ENCODE measurements at regions not wholly inside any gene's neighbourhood (a gene's known extent, or its start where the extent isn't known, plus 50 kb on each side); places are given as distances from the start of the nearest gene placed in this dataset.

DNA sequence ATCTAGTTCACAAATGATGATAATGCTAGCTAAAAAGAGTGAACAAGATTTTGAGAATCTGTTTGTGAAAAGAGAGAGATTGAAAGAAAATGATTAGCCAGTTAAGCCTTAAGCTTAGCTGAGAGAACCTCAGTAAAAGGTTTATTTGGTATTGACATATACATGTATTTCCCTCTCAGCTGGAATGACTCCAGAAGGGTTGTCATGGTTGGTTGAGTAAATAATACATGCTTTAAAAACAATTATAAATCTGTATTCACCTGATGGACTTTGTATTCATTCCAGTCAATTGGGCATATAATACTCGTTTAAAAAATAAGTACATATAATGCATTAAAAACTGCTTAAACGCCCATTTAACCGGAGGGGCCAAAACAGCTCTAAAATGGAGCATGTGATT, 181.4 kb downstream of the GRB14 start:
- DNase-seq (ENCODE audit: low spot score): no peak

DNA sequence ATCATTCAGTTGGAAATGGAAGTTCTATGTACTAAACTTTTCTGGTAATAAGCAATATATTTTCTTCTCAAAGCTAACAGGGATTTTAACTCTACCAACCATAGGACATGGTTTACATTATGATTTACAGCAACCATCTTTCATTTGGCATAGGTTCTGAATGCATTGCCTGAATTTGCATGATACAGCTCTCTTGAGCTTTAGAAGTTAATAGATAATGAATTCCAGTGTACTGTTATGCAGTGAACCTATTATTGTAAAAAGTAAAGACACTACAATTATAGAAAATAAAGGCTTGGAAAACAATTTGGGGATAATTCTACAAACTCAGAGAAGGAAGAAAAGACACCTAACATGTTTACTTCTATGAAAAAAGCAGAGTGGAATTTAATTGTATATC, 182.0 kb downstream of the GRB14 start:
- no peak for DNase-seq (ENCODE audit: low spot score)

DNA sequence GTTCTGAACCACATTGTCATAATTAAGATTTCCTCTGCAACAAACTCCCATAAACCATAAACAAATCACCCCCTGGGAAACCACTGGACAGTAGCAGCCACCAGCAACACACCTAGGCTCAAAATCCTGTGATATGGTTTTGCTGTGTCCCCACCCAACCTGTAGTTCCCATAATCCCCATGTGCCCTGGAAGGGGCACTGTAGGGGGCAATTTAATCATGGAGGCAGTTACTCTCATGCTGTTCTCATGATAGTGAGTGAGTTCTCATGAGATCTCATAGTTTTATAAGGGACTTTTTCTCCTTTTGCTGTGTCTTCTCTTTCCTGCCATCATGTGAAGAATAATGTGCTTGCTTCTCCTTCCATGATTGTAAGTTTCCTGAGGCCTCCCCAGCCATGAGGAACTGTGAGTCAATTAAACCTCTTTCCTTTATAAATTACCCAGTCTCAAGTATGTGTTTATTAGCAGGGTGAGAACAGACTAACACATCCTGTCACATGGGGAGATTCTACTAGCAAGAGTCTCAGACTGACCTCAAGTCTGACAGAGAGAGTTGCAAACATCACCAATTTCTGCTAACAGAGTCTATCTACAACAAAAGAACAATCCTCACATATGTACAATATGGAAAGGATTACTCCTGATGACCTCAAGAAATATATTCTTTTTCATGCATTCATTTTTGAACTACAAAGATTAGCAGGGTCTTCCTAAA, 182.6 kb downstream of the GRB14 start:
- DNase-seq (ENCODE audit: low spot score): no peak

DNA sequence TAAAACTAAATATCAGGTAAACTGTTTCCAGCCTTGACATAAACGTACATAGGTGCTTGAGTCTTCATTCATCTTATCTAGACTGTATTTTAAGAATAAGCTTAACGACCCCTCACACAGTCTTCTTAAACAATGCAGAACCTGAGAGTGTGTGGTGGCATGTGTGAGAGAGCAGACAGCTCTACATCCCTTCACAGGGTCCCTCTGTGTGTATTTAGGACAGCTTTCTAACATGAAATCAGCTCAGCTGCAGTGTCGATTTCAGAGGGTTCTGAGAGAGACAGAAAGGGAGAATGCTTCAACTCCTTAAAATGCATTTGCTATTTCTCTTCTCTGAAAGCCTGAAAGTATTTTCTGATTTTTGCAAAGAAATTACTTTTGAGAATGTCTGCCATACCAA, 185.2 kb downstream of the GRB14 start:
- no peak for DNase-seq (ENCODE audit: low spot score)

DNA sequence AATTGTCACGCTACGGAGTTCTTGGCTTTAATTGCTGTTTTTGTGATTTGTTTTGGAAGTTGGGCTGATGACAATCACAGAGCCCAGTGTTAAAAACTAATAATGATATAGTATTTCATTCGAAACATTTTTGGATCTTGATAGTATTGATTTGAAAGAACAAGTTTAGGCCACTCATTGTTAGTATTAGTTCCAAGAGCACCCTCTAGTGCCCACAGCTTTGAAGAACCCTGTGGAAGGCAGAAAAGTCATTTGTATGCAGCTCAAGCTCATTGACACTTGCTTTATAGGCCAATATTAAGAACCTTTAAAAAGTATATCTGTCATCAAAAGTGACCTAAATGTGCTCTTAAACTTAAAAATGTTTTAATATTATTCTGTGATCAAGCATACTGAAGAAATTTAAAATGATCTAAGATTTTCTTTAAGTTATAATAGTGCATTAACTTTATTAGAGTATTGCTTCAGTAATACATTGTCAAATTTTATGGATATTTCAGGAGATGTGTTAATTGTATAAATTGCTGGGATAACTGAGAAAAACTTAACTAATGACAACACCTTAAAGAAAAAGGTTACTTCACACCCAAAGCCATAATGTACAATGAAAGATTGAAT, 191.0 kb downstream of the GRB14 start:
- peak; percentile 35 for DNase-seq (ENCODE audit: low spot score)

DNA sequence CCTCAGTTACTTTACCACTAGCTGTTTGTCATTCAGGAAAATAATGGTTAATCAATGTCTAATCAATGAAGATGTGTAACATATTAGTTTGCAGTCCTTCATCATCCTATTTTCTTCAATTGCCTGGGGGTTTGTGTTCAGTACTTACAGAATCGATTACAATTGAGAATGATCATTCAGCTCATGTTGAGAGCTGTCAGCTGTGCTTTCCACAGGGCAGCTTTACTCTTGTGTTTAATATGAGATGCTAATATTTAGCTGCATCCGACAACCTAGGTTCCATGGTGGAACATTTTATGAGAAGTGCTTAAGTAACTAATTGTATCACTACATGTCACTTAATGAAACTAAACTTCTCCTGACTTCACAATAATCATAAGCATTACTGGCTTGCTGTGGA, 191.9 kb downstream of the GRB14 start:
- DNase-seq (ENCODE audit: low spot score): no peak

DNA sequence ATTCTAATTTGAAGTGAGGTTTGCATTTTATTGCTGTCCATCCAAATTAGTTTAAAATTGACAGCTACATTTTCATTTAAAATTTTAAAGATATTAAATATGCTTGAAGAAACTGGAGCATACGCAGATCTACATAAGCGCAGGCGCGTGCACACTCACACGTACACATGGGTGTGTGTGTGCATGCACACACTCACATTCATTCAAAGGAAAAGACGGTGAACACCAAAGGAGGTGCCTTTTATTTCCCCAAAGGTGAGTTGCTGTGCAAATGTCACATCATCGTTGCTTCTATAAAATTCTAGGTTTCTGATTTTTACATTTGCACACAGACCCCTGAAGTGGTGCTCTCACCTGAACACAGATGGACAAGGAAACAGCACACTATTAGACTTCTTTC, 194.2 kb downstream of the GRB14 start:
- no peak for DNase-seq (ENCODE audit: low spot score)

DNA sequence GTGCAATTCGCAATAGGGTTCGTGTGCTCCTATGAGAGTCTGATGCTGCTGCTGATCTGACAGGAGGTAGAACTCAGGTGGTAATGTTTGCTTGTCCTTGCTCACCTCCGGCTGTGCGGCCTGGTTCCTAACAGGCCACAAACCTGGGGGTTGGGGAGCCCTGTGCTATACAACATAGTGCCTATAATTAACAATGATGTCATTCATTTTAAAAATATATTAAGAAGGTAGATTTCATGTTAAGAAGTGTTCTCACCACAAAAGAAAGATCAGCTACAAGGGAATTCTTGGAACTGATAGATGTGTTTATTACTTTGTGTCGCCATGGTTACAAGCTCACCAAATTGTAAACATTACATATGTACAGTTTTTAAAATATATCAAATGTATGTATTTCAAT, 200.5 kb downstream of the GRB14 start:
- no peak for DNase-seq (ENCODE audit: low spot score)

DNA sequence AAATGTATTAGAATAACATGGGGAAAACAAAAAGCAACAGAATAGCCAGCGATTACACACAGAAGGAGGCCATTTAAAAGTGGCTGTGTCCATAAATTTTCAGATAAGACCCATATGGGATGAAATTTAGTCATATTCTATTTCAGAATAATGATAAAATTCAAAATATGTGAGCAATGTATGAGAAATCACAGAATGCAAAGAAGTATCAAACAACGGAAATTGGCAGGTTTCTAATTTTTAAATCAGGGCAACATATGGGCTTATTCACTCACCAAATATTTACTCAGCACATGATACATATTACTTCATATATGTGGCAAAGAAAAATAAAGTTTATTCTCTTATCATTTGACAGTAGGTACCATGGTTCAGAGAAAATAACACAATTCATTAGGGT, 208.5 kb downstream of the GRB14 start:
- no peak for DNase-seq (ENCODE audit: low spot score)

DNA sequence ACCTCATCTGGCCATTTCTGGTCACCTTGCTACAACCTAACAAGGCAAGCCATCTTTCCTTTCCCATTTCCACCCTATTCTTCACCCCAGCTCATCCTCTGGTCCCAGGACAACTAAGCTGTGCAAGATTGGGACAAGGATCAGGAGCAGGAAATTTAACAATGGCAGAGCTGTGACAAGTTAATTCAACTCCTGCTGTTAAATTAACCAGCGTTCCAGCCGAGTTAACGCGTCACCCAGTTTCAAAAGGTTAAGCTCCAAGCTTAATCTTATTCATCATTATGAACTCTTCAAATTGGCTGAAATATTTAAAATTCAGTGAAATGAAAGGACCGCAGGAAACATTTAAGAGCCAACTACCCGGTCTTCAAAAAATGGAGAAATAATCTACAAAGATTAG, 231.9 kb downstream of the GRB14 start:
- DNase-seq (ENCODE audit: low spot score): no peak

DNA sequence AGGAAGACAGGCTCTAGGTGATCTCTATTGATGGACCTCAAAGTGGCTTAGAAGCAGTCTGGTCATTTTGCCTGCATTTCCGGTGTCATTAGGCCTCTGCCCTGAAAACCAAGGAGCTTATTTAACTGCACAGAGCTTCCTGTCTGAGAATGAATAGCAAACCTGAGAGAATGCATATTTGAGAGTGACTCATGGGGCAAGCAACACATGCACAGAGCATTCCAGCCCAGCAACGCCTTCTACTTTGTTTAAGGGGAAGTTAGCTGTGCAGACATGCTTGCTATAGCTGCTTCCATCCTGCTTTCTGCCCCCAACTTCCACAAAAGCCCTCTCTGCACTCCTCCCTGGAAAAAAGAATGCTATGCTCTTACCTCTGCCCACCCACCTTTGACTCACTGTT, 232.8 kb downstream of the GRB14 start:
- DNase-seq (ENCODE audit: low spot score): peak; percentile 50

DNA sequence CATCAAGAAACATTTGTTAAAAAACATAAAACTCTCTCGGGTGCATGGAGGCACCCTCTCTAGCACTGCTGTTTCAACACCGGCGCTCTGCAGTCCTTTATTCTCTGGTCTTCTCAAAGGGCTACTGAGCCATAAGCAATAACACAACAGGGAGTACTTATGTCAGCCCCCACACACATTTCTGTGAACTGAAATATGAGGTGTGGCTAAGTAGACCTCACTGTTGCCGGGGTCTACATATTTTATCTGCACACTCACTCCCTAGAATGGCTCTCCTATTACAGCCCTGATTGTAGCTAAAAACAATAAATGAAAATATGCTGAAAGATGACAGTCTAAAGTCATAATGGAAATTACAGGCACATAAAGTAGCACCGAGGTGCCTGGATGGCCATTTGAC, 235.1 kb downstream of the GRB14 start:
- DNase-seq (ENCODE audit: low spot score): no peak

DNA sequence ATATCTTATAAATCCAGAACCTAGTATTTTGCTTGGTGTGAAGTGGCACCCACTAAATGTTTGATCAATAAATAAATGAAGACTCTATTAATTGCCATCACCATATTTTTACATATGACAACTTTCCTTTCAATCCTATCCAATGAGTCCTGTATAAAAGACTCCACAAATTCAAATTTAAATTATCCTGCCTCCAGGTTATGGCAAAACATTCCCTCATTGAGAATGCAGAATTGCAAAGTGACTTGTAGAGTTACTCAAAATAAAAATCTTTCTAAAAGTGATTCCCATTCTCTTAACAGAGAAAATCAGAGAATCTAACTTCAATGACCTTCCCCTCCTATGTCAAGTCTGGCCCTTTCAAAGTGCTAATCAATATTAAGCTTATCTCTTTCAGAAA, 236.8 kb downstream of the GRB14 start:
- no peak for DNase-seq (ENCODE audit: low spot score)

DNA sequence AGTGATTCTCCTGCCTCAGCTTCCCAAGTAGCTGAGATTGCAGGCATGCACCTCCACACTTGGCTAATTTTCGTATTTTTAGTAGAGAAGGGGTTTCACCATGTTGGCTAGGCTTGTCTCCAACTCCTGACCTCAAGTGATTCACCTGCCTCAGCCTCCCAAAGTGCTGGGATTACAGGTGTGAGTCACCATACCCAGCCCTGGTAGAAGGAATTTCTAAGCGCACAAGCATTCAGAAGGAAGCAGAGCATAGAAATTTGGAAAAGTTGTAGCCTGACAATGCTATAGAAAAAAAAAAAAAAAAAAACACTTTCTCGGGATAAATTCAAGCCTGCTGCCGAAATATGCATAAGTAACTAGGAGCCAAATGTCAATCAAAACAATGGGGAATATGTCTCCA, 249.4 kb downstream of the GRB14 start:
- DNase-seq (ENCODE audit: low spot score): no peak

DNA sequence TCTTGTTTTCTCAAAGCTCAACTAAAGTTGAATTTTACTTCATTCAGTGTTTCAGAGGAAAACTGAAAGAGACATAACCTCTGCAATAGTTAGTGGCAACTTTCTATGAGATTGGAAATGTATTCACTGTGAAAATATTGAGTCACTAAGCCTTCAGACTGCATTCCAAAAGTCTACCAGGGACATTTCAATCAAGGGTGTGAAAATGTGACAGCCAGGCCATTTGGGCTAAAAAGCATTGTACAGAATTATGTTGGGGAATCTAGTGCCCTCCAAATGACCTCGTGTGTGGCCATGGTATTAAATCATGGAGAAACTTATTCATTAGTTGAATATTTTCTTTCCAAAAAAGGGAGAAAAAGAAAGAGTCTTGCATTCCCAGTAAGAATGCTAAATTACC, 251.9 kb downstream of the GRB14 start:
- DNase-seq (ENCODE audit: low spot score): no peak

DNA sequence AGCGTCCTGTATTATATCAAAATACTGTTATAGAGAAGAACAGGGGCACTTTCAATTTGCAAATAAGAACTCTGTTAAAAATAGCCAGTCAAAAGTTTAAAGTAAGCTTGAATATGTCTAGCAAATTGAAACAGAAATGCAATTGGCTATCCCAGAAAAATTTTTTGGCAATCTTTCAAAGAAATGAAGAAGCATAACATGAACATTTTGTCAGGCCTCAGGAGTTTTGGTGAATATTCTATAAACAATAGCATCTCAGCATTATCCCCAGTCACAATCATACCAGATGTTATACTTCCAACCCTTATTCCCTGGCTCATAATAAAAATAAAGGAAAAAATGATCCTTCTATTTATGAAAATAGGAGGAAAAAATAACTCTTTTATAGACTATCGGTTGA, 252.4 kb downstream of the GRB14 start:
- DNase-seq (ENCODE audit: low spot score): no peak

DNA sequence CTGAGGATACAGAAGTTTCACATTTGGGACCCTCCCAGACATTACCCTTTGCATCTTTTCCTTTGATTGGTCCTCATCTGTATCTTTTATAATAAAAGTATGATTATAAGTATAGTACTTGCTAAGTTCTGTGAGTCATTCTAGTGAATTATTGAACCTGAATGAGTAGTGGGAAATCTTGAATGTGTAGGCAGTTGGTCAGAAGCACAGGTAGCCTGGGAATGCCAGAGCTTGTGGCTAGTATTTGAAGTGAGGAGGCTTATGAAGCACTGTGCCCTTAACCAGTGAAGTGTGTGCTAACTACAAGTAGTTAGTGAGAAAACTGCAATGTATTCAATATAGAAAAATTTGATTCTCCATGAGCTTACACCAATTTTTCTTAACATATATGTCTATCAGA, 257.6 kb downstream of the GRB14 start:
- DNase-seq (ENCODE audit: low spot score): no peak

DNA sequence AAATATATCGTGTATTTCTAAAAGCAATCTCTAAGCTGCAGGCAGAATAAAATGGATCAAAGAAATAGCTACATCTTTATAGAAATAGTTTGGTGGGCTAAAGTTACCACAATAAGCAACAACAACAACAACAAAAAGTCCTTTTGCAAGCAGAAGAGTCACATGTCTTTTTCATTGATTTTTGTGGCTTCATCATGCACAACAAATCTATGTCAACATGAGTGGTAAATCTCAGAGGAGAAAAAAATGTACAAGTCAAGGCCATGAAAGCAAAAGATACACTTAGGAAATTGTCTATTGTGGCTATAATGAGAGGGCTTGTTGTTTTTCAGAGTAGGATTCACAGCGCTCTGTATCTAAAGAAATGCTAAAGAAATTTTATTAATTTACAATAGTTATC, 269.7 kb downstream of the GRB14 start:
- no peak for DNase-seq (ENCODE audit: low spot score)

DNA sequence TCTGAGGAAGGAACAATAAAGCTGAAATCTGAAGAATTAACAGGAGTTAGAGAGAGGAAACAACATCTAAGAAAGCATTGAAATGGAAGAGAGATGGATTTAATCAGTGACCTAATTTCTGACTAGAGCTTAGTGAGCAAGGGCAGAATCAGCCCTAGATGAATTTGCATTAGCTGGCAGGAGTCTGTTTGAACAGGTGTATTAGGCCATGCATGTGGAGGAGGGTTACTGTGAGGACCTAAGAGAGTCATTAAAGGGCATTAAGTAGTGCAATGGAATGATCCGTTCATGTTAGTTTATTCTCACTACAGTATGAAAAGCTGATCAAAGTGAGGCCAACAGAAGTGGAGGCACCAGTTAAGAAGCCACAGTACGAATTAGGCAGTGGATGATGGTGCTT, 285.3 kb downstream of the GRB14 start:
- DNase-seq (ENCODE audit: low spot score): no peak

DNA sequence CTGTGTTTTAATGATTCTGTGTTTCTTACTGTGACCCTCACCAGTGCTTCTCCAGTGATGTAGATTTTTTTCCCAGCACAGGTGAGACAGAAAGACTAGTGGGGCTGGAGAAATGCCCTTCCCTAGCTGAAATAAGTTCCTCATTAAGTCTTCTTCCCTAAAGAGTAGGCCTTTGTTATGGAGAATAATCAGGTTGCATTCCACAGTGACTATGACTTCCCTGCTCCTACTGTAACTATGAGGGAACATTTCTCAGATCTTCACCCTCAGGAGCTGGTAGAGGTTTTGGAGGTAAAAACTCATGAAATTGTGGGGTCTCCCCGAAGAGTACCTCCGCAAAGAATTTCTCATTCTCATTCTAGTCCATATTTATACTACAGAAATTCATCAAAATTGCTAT, 286.2 kb downstream of the GRB14 start:
- no peak for DNase-seq (ENCODE audit: low spot score)

DNA sequence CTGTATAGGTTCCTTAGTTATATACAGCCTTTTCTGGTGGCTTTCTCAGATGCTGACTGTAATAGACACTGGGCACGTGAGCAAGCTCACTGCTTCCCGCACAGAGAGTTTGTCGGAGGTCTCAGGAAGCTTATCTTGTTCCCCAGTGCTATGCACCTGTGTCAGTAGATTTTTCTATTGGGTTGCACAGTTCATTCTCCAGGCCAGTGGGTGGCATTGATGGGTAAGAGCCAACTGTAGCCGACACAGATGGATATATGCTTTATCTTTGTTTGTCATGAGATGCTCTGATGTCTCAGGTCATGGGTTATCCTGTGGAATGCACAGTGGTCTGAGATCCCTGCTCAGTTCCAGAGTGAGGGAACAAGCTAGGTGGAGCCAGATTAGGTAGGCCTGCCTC, 293.0 kb downstream of the GRB14 start:
- DNase-seq (ENCODE audit: low spot score): no peak

DNA sequence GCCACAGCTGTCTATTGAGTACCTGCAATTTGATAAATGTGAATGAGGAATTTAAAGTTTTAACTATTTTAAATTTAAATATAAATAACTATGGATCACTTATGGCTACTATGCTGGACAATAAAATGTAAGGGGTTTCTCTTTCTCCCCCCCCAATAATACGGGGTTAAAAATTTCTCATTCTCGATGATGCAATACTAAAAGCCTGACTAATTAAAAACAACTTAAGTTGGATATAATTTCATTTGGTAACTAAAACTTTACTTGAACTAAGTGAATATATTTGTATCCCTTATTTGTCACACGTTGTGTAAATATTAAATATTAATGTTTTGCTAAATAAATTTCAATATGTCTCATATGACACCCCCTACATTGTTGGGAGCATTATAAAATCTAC, 297.3 kb downstream of the GRB14 start:
- no peak for DNase-seq (ENCODE audit: low spot score)

DNA sequence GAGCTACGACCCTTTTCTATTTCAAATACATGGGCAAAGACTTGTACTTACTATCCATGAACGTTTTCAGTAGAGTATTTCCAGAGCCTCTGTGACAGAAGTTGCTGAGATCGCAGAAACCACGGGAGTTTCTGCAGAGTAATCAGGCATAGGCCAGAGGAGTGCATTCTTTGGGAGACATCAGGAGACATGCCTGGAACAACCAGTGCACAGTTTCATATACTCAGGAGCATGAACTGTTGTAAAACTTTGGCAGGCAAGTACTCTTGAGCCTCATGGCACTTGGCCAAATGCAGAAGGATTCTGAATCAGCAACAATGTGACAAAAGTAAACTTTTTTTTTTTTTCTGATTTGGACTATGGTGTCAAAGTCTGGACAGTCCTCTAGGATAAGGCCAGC, 307.1 kb downstream of the GRB14 start:
- DNase-seq (ENCODE audit: low spot score): peak; percentile 55

DNA sequence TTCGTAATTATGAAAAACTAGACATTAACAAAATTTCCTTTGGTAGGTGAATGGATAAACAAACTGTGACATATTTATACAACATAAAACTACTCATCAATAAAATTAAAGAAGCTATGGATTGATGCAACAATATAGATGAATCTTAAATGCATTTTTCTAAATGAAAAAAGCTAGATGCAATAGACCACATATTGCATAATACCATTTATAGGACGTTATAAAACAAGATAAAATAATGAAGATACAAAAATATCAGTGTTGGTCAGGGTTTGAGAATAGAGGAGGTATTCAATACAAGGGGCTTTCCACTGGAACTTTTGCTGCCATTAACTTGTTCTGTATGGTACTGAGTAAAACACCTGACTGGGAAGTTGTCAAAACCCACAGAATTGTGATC, 314.4 kb downstream of the GRB14 start:
- no peak for DNase-seq (ENCODE audit: low spot score)
